Left lung (tissue), 4 donors: ENCODE measurements at regions not wholly inside any gene's neighbourhood (a gene's known extent, or its start where the extent isn't known, plus 50 kb on each side); places are given as distances from the start of the nearest gene placed in this dataset.

Source experiments
- ATAC-seq: fragments of 200-7000 bp; cut with Tn5 transposase; one replicate; pipeline ENCODE4 v1.9.1; 2020; ENCODE audit warnings: moderate library complexity
- DNase-seq, 4 donors: peaks; one replicate each; pipeline ENCODE4 v3.0.0-alpha.2; 2013 to 2020
- H3K27ac ChIP-seq, 2 donors: fragments of 200-600 bp; sonication (generic) in 1 of 2; one replicate each; pipeline versions ENCODE4 v1.5.0 to v1.8.0; 2020 to 2021
- H3K27me3 ChIP-seq, 2 donors: fragments of 200-600 bp; sonication (generic) in 1 of 2; one replicate each; pipeline versions ENCODE4 v1.5.0 to v1.8.0; 2020 to 2021
- H3K36me3 ChIP-seq, 2 donors: fragments of 200-600 bp; sonication (generic) in 1 of 2; one replicate each; pipeline versions ENCODE4 v1.5.0 to v1.8.0; 2020 to 2021
- H3K4me1 ChIP-seq, 2 donors: fragments of 200-600 bp; one replicate each; pipeline ENCODE4 v1.8.0; 2021
- H3K4me3 ChIP-seq, 2 donors: fragments of 200-600 bp; sonication (generic) in 1 of 2; one replicate each; pipeline versions ENCODE4 v1.5.0 to v1.8.0; 2020 to 2021; ENCODE audit warnings: mild to moderate bottlenecking in 1 of 2
- H3K9me3 ChIP-seq, 2 donors: fragments of 200-600 bp; sonication (generic) in 1 of 2; one replicate each; pipeline versions ENCODE4 v1.5.0 to v1.8.0; 2020 to 2021
- CTCF ChIP-seq, 2 donors: fragments of 200-600 bp; sonication (generic) in 1 of 2; IDR thresholded peaks; one replicate each; pipeline versions ENCODE4 v1.5.0 to v1.8.0; 2021; ENCODE audit warnings: antibody characterized with exemption in 2 of 2
- intact Hi-C, 2 donors: fragments of 100-400 bp; cut with DNase I; formaldehyde crosslinking; loops; one replicate each; pipeline versions ENCODE4 v1.11.2 to v1.14.2; 2022
- donor health status: DM: no; HTN: yes; CAD: no.
- donor health status: DM: no; HTN: no; CAD: no.

- Histone ChIP-seq H3K4me3 (no peak overlapping the region), H3K27me3 (no peaks in the 10 kb centered on the region), H3K9me3 (no peaks in the 10 kb centered on the region), H3K27ac (no peak overlapping the region), H3K36me3 (no peaks in the 10 kb centered on the region), H3K4me1 (no peaks in the 10 kb centered on the region)
- intact Hi-C loops: no loop called here
- ATAC-seq (no peak), DNase-seq (no peak)
- no peak for TF ChIP-seq CTCF (IDR thresholded peaks at IDR 0.05)
Measured at GRCh38 chr1:217333939-217334338, 297.0 kb downstream of the GPATCH2 start.

- TF ChIP-seq CTCF (IDR thresholded peaks at IDR 0.05): no peak
- no peaks in the 10 kb centered on the region for H3K36me3 ChIP-seq
- intact Hi-C loops: no loop called here
- no peak overlapping the region for H3K4me3 ChIP-seq
- no peaks in the 10 kb centered on the region for H3K9me3 ChIP-seq
- DNase-seq (peak in 1 of 4 donors; percentile 41), ATAC-seq (no peak)
- no peaks in the 10 kb centered on the region for H3K27me3 ChIP-seq
- H3K4me1 ChIP-seq: no peaks in the 10 kb centered on the region
- no peak overlapping the region for H3K27ac ChIP-seq
Measured at GRCh38 chr1:217332431-217333065, 298.3 kb downstream of the GPATCH2 start.

GRCh38 chr1:217331698-217332097, 299.2 kb downstream of the GPATCH2 start:
- Histone ChIP-seq H3K36me3 (no peaks in the 10 kb centered on the region), H3K4me1 (no peaks in the 10 kb centered on the region), H3K27me3 (no peaks in the 10 kb centered on the region), H3K27ac (no peak overlapping the region), H3K4me3 (no peak overlapping the region), H3K9me3 (no peaks in the 10 kb centered on the region)
- no peak for TF ChIP-seq CTCF (IDR thresholded peaks at IDR 0.05)
- intact Hi-C loops: no loop called here
- no peak for ATAC-seq
- no peak for DNase-seq

DNA sequence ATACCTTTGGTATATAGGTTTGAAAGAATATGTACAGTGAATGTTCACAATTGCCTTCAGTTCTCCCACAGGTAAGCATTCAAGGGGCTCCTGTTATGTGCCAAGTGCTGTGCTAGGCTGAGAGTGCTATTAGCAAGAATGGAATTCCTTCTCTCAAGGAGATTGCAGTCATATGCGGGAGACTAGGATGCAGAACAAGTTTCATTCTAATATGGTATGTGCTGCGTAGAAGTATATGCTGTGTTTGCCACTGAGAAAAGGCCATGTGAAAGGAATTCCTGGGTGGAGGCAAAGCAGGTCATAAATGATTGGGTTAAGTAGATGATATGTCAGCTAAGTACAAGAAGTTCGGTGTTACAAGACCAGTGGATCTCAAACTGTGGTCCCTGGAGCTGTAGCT, 303.0 kb downstream of the GPATCH2 start:
- H3K4me1 ChIP-seq: no peaks in the 10 kb centered on the region
- H3K36me3 ChIP-seq: no peaks in the 10 kb centered on the region
- no peak overlapping the region for H3K4me3 ChIP-seq
- no peak for TF ChIP-seq CTCF (IDR thresholded peaks at IDR 0.05)
- no peaks in the 10 kb centered on the region for H3K9me3 ChIP-seq
- no peak overlapping the region for H3K27ac ChIP-seq
- H3K27me3 ChIP-seq: no peaks in the 10 kb centered on the region
- DNase-seq (no peak), ATAC-seq (no peak)
- intact Hi-C loops: no loop called here

- intact Hi-C loops: no loop called here
- H3K9me3 ChIP-seq: no peaks in the 10 kb centered on the region
- no peak for ATAC-seq
- DNase-seq: no peak
- no peaks in the 10 kb centered on the region for H3K36me3 ChIP-seq
- no peak overlapping the region for H3K4me3 ChIP-seq
- TF ChIP-seq CTCF (IDR thresholded peaks at IDR 0.05): no peak
- no peaks in the 10 kb centered on the region for H3K4me1 ChIP-seq
- H3K27ac ChIP-seq: no peak overlapping the region
- H3K27me3 ChIP-seq: no peaks in the 10 kb centered on the region
Measured at GRCh38 chr1:217322834-217323233, 308.1 kb downstream of the GPATCH2 start.
